GM21381 (cell line): ENCODE measurements at regions not wholly inside any gene's neighbourhood (a gene's known extent, or its start where the extent isn't known, plus 50 kb on each side); places are given as distances from the start of the nearest gene placed in this dataset.
"Not testable (repeated sequence)": the region's sequence is repeated elsewhere in the genome, so short reads cannot be mapped to it uniquely, and the experiment has no call there.

Source experiments
- ATAC-seq: cut with Tn5 transposase; IDR thresholded peaks from one replicate; pipeline ENCODE4 v1.9.1; 2021; ENCODE audit warnings: mild to moderate bottlenecking, moderate library complexity; ENCODE audit not compliant: unreplicated experiment

DNA sequence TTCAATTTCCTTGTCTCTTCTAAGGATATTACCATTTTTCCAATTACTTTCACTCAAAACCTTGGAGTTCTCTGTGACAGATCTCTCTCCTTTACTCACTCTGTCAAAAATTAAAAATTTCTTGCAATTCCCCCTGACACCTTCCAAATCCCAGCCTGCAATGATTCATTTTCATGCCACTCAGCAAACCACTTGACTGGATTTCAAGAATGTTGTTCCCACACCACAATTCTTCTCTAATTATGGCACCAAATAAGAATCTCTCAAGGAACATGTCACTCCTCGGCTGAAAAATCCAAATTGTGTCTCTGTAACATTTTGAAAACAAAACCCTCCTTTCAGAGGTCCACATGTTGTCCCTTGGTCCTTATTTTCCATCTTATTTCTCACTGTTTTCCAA, 438.9 kb upstream of the ZP4 start:
- no peak for ATAC-seq

DNA sequence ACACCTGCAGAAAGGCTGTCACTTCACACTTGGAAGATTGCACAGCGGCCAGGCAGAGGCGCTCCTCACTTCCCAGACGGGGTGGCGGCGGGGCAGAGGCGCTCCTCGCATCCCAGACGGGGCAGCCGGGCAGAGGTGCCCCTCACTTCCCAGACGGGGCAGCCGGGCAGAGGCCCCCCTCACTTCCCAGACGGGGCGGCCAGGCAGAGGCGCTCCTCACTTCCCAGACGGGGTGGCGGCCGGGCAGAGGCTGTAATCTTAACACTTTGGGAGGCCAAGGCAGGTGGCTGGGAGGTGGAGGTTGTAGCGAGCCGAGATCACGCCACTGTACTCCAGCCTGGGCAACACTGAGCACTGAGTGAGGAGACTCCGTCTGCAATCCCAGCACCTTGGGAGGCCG, 436.3 kb upstream of the ZP4 start:
- ATAC-seq, result not testable (repeated sequence)

DNA sequence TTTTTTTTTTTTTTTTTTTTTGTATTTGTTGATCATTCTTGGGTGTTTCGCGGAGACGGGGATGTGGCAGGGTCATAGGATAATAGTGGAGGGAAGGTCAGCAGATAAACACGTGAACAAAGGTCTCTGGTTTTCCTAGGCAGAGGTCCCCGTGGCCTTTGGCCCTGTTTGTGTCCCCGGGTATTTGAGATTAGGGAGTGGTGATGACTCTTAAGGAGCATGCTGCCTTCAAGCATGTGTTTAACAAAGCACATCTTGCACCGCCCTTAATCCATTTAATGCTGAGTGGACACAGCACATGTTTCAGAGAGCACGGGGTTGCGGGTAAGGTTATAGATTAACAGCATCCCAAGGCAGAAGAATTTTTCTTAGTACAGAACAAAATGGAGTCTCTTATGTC, 435.8 kb upstream of the ZP4 start:
- ATAC-seq, result not testable (repeated sequence)

DNA sequence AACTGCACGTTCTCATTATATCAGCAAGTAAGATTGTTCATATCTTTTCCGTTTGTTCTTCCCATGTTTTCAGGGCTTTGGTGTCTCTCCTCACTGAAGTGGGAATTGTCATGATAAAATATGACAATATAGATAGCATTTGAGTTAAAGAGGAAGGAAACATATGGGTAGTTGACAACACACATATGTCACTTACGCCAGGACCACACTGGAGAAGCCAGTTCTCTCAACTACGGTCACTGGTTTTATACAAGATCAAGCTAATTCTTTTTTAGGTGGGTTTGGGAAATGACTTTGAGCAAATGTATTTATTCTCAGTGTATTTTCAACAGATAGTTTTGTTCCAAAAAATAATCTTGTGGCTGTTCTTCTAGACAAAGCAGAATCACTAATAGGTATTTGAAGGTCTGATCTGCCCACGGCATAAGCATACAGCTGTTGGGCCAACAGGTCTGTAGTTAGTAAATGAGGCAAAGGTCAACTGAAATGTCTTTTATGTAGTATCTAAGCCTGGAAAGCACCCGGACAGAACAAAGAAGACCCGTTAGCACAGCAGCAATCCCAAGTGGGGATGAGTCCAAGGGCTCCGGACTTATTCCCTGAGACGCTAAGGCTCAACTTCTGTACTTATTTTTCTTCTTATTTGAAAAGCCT, 433.6 kb upstream of the ZP4 start:
- ATAC-seq, result no peak

DNA sequence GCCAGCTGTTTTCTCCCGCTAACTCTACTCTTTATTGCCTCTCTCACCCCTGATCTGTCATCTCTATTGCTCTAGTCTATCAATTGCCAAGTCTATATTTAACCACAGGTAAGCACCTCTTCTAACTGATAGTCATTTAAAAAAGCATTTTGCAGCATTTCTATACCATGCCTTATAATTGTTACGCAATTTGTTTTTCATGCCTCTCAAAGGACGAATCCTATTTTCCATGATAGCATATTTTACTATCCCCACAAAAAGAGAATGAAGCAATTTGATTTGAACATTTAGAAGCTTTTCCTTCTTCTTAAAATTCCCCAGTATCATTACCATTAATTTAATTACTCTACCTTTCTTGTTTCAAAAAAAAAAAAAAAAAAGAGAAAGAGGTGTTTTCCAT, 432.8 kb upstream of the ZP4 start:
- ATAC-seq, result no peak

DNA sequence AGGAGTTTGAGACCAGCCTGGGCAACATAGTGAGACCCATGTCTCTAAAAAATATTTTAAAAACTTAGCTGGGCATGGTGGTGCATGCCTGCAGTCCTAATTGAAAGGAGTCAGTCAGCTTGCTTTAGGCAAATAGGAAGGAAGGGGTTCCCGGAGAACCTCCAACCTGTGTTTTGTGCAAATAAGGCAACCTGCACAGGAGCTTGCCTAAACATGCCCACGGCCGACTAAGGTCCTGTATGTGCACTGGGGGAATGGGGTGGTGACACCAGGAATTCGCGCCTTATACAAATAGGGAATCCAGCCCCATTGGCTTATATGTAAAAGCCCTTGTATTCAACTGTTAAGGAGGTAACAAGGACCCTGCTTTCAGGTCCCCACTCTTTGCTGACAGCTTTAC, 429.2 kb upstream of the ZP4 start:
- no peak for ATAC-seq

DNA sequence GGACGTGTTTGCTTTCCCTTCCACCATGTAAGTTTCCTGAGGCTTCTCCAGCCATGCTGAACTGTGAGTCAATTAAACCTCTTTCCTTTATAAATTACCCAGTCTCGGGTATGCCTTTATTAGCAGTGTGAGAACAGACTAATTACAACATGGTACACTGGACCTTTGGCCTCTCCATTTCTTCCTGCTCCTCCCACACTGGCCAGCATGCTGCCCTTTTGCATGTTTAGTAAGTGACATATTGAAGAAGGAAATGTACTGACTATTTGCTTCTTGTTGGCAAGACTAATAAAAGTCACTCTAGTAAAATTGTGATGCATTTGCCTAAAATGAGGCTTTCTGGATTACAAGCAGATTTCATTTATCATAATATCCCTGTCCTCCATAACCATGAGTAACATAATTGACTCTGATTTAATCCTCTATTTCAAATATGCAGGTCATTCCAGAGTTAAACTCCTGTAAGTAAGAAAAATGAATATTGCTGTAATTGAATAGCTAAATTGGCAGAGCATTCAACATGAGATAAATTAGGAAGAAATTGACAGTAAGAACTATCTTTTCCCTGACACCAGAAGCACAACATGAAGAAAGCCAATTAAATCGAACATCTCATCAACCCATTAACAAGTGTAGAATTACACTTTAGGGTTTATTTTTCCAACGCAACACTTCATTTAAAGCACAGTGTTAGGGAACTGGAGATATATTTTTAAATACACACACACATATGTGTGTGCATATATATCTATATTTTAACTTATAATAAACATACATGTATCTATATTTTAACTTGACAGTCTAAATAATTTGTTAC, 427.8 kb upstream of the ZP4 start:
- no peak for ATAC-seq

DNA sequence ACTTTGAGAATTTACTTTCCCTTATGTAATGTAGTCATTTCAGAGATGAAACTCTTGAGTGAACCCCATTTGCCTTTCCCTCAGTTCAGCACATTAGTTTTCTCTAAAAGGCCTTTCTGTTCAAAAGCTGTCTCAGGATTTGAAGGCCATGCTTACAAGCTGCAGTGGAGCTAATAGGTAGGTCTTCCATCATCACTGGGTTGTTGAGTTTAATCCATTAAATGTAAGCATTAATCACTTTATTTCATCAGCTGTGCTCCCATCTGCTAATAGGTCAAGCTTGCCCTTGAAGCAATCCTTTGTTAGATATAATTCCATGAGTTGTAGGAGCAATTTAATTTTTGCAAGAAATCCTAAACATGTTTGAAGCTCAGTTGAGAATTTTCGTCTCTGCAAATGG, 422.2 kb upstream of the ZP4 start:
- no peak for ATAC-seq

DNA sequence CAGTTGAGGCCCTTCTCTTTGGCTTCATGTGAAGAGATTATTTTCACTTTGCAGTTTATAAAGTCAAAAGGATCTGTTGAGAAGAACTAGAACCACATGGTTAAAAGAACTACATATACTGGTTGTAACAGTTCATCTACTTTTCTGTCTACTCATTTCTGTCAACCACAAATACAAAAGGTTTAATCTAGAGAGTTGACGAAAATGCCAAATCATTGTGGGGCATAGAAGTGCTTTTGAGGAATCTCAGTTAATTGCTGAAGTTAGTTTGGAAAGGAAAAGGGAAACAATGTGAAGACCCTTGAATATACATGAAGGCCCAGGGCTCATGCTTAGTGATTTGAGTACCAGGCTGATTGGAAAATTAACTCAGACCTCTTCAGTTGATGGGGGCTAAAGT, 415.7 kb upstream of the ZP4 start:
- ATAC-seq, result no peak

DNA sequence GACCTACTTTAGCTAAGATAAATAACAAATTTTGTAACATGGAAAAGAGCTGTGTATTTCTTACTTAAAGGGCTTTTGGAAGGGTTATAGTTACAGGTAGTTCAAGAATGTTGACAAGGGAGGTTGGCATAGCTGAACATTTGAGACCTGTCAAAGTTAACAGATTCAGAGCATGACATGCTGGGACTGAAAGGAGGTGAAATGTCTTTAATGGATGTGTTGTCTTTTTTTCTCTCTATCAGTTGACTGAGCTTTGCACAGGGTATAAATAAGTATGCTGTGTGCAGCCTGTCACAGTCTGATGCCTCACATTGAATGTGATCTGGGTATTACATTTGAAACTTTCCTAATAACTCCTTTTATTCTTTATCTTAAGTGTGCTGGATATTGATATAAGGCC, 411.9 kb upstream of the ZP4 start:
- no peak for ATAC-seq

DNA sequence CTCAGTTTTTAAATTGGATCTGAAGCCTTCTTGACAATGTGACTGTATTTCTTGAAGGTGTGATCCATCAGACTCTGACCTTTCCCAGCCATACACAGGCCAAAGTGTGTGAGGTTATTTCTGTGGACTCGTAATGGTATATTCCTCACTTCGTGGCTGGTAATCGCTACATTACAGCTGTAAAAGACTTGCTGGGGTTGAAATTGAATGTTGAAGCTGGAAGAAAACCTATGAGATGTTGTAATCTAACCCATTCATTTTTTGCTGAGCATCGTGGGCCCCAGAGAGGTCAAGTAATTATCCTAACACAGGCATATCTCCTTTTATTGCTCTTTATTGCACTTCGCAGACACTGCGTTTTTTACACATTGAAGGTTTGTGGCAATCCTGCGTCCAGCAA, 405.6 kb upstream of the ZP4 start:
- no peak for ATAC-seq

DNA sequence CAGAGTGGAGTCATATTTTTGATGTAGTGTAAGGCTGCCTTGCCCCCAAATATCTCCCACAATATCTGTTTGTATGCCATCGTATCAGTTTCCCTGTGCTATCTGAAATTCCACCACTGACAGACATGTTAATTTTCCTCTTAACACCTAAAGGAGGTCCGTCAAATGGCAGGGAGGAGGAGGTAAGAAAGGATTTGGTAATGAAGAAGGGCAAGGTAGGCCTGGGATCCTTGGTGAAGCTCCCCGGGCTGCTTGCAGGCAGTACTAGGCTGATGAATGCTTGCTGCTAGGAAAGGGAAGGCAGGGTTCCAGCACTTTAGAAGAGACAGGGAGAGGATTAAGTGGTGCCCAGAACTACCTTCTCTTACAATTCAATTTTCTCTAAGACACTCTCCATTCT, 402.4 kb upstream of the ZP4 start:
- no peak for ATAC-seq

DNA sequence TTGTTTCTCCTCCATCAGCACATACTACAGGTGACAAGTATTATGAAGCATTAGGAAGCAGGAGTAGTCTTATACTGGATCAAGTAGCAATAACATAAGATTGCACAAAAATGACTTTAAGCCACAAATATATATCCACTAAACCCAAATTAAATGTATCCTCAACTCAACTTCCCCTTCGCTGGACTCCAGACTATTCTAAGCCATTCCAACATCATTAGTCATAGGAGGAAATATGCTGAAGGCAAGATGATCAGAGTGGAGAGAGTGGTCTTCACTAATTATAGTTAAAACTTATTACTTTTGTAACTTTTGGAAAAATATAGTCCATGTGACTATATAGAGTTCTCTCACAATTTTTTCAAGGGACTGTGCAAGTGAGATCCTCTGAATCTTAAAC, 390.7 kb upstream of the ZP4 start:
- no peak for ATAC-seq

DNA sequence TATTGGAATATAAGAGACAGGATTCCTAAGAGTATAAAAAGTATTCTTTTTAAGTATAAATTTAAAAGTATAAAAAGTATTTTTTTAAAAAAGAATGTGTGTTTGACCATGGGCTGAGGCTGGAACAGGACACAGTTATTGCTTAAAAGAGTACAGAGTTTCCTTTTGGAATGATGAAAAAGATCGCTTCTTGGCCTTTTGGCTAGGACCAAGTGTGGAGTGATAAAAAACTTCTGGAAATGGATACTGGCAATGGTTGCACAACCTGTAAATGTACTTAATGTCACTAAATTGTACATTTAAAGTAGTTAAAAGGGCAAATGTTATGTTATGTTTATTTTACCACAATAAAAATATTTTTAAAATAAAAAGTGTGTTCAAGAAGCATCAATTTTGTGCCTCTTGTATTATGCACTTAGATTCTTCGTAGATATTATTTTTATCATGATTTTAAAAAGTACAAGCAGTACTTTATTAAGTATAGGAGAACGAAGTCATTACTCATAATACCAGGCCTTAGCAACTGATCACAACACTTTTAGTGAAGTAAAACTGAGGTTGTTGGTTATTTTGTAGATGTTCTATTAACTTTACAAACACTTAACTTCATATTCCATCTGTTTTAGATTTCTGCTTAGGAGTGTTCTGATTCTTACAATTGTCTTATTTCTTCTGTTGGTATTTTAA, 389.1 kb upstream of the ZP4 start:
- ATAC-seq, result no peak

DNA sequence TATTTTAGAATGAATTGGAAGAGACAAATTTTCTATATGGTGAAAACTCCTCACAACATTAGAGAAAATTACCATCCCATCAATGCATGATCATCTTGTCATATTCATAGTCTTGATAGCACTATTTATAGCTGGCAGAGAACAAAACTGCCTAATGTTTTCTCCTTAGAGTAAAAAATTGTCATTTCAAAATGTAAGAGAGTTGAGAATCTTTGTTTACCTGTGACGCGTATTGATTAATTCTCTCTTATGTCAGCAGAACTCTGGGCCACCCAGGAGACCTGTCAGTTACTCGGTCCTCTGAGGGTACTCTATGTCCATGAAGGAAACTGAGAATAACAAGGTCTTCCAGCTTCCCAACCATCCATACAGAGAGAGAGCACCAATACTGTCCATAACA, 381.4 kb upstream of the ZP4 start:
- no peak for ATAC-seq

DNA sequence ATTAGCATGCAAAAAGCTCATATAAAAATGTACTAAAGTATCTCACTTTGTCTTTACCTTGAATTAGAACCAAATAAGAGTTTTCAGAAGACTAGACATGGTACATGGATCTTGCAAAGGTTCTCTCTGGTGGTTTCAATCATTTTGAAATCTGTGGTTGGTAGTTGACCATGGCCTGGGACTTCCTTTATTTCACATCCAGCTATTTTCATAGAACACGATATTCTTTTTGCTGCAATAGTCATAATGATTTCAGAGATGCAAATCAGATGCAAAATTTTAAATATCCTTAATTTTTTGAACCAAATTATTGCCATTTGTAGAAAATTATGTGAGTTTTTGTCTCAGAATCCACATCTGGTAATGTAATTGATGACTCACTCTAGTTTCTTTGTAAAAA, 375.1 kb upstream of the ZP4 start:
- ATAC-seq, result no peak

DNA sequence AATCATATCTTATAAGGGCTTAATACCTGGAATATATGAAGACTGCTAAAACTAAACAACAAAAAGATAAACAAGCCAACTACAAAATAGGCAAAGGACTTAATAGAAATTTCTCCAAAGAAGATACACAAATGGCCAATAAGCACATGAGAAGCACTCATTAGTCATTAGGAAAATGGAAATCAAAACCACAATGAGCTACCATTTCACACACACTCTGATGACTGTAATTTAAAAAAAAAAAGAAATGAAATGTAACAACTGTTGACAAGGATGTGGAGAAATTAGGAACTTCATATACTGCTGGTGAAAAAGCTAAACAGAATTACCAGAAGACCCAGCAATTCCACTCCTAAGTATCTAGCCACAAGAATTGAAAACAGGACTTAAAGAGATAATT, 374.2 kb upstream of the ZP4 start:
- no peak for ATAC-seq

DNA sequence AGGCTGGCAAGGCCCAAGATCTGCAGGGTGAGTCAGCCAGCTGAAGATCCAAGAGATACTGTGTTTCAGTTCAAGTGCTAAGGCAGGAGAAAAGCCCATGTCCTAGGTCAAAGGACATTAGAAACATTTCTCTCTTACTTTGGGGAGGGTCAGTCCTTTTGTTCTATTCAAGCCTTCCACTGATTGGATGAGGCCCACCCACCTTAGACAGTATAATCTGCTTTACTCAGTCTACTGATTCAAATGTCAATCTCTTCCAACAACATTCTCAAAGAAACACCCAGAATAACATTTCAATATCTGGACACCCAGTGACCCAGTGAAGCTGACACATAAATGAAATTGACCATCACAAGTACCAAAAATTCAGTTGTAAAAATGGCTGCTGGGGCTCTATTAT, 367.8 kb upstream of the ZP4 start:
- ATAC-seq, result no peak

DNA sequence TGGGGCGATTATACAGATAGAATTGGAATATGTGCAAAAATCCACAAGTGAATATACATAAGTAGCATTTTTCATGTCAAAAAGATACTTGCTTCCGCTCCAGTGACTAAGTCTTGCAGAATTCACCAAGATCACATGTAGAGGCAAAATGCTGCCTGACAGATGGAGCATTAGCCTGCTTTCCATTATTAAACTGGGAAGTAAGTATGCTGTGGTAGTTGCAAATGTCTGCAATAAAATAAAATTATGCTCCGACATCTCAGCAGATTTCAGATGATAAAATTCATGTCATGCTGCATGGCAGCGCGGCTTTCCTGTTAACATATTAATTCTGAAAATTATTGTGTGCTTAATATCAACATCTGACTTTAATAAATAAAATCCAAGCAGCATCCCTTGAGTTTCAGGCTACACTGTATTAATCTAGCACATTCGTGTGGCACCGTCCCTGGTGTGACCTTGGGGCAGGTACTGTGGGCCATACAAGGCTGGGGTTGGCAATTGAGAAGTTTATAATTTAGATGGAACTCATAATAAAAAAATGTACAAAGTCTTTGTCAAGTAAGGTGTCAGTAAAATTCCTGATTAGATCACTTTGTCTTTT, 366.4 kb upstream of the ZP4 start:
- ATAC-seq, result no peak

DNA sequence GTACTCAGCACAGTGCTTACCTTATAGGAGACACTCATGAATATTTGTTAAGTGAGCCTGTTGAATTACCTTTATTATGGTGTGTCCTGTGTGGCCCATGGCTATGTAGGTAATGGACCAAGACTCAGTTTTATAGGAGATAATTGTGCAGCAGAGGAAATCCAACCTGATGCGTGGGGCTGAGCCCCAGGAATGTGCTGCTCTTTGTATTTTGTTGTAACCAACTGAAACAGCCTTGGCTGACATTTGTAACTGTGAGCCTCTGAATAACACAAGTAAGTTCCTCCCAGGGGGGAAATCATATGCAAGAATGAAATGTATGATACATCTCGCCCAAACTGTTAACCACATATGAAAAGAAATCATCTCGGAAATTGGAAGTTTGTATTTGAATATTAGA, 364.2 kb upstream of the ZP4 start:
- ATAC-seq, result no peak

DNA sequence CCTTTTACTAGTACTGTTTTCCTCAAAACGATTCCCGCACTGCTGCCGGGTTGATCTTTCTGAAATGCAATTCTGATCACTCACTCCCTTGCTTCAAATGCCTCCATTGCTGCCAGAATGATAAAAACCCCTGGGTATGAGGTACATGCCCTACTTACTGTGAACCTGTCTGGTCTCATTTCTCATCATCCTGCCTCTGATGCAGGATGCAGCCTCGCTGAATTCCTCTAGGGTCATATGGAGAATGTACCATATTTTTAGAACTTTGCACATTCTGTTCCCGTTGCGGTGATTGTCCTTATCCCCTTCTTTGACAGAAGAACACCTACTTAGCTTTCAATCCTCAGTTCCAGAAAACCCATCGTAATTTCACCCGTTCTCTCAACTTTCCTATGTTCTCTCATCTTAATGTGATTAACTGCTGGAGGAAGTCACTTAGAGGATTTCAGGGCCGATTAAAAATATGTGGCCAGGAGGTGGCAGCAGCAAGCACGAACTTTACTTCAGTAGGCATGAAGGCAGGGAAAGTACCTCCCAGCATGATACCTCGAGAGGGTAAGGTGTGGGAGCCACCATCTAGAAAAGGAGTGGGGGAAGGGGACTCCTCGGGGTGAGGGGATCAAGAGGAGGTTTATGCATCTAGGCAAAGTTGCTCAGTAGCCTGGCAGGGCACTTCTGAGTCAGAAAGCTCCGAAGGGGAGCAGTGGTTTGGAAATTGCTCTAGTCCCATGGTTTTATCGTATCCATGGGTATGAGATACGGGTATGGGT, 361.5 kb upstream of the ZP4 start:
- no peak for ATAC-seq
